ENCODE measurements at regions not wholly inside any gene's neighbourhood (a gene's known extent, or its start where the extent isn't known, plus 50 kb on each side); places are given as distances from the start of the nearest gene placed in this dataset.

DNA sequence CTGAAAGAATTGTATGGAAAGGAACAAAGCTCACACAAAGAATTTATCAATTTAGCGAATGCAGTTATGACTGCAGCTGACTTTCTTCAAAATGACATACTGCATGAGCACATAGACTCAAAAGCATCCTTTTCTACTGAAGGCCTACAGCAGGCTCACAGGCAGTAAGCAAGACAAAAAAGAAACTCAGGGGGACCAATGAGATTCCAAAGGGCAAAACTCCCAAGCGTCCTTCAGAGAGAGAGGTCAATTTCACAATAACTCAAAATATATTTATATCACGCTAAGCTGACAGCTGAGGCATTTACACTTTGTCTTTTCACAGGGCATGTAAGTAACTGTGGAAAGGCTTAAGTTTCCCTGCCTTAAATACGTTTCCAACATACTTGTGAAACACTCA lies 427.9 kb upstream of the RASGRP1 start:
- Histone ChIP-seq H3K23ac (ENCODE audit: insufficient read length) (no peak overlapping the region), H2BK120ac (replicated peaks; ENCODE audit: low read depth, low read length) (no peak overlapping the region), H3K36me3 (ENCODE audit: control insufficient read depth in 2 of 4, insufficient read depth in 4 of 4, low read length in 3 of 4) (no peaks in the 10 kb centered on the region), H3K4me3 (ENCODE audit: extremely low read depth in 1 of 4, insufficient read depth in 2 of 4, low read depth in 3 of 4, low read length in 4 of 4) (no peak overlapping the region), H3K14ac (ENCODE audit: insufficient read length) (no peak overlapping the region), H3K18ac (ENCODE audit: extremely low read depth, low read length) (no peak overlapping the region), H2BK12ac (ENCODE audit: low read depth, low read length) (no peak overlapping the region), H2BK15ac (ENCODE audit: low read length) (no peak overlapping the region), H3K4me1 (replicated peaks in 1 of 4; ENCODE audit: control insufficient read depth in 3 of 4, insufficient read depth in 4 of 4, low read length in 3 of 4) (peaks cover 0 to 3% (median 0%) of the 10 kb centered on the region in 4 experiments; a peak in 1 of 7 replicates), H4K20me1 (replicated peaks in 1 of 2; ENCODE audit: control insufficient read depth in 1 of 2, insufficient read depth in 2 of 2, low read length in 2 of 2) (no peaks in the 10 kb centered on the region), H2AK5ac (ENCODE audit: low read depth, low read length) (no peak overlapping the region), H3K27ac (ENCODE audit: low read depth, low read length) (no peak overlapping the region), H4K5ac (ENCODE audit: insufficient read length, low read depth, low read length) (no peak overlapping the region), H4K91ac (replicated peaks; ENCODE audit: insufficient read length, low read length) (no peak overlapping the region), H2AFZ (ENCODE audit: low read length) (no peak overlapping the region), H3K4me2 (ENCODE audit: insufficient read depth in 1 of 2, low read depth in 2 of 2, low read length in 2 of 2) (no peak overlapping the region), H2BK5ac (ENCODE audit: low read depth, low read length) (no peak overlapping the region), H3K4ac (replicated peaks; ENCODE audit: insufficient read length, low read depth, low read length) (no peak overlapping the region), H3K79me1 (ENCODE audit: low read depth, low read length) (no peaks in the 10 kb centered on the region), H3K9me3 (ENCODE audit: insufficient read depth in 2 of 2, low read depth in 1 of 2, low read length in 1 of 2) (no peaks in the 10 kb centered on the region), H3K9ac (replicated peaks in 1 of 4; ENCODE audit: extremely low read depth in 1 of 4, low read depth in 3 of 4, low read length in 3 of 4) (no peak overlapping the region), H3K23me2 (ENCODE audit: low read depth, low read length) (no peaks in the 10 kb centered on the region), H2BK20ac (ENCODE audit: low read length) (no peak overlapping the region), H3K56ac (replicated peaks; ENCODE audit: insufficient read length, low read depth, low read length) (no peak overlapping the region), H4K8ac (ENCODE audit: extremely low read depth, insufficient read depth, low read length) (no peak overlapping the region), H3K79me2 (ENCODE audit: control insufficient read depth in 1 of 2, insufficient read depth in 2 of 2, low read length in 2 of 2) (no peaks in the 10 kb centered on the region), H3K27me3 (replicated peaks in 1 of 4; ENCODE audit: control insufficient read depth in 3 of 4, extremely low read depth in 1 of 4, insufficient read depth in 3 of 4, low read length in 3 of 4) (no peaks in the 10 kb centered on the region)
- CTCF ChIA-PET (ENCODE audit: partially characterized antibody): interaction anchor here (1.3 to 2.6 kb wide), 3 partner anchors 11 to 283 kb away, joined by 4 to 9 read pairs (median 5); no protein-coding TSS in a partner anchor
- DNase-seq (ENCODE audit: low read depth in 1 of 2, low spot score in 2 of 2) (no peak), FAIRE-seq (no peak)
- POLR2A ChIA-PET (ENCODE audit: partially characterized antibody): no interaction called here
- no peak for TF ChIP-seq JUN (IDR thresholded peaks at IDR 0.05; ENCODE audit: low read depth, low read length)
- TF ChIP-seq RNF2 (IDR thresholded peaks at IDR 0.05; ENCODE audit: borderline replicate concordance, low read depth, low read length, missing control alignments, poor library complexity, severe bottlenecking): no peak
- TF ChIP-seq, protein P1, sequence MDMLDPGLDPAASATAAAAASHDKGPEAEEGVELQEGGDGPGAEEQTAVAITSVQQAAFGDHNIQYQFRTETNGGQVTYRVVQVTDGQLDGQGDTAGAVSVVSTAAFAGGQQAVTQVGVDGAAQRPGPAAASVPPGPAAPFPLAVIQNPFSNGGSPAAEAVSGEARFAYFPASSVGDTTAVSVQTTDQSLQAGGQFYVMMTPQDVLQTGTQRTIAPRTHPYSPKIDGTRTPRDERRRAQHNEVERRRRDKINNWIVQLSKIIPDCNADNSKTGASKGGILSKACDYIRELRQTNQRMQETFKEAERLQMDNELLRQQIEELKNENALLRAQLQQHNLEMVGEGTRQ (IDR thresholded peaks at IDR 0.05; ENCODE audit: low read length): no peak
- TF ChIP-seq GTF2F1 (IDR thresholded peaks at IDR 0.05; ENCODE audit: borderline replicate concordance, low read depth, low read length): no peak
- no peak for TF ChIP-seq YY1 (IDR thresholded peaks at IDR 0.05; ENCODE audit: low read depth, low read length)
- TF ChIP-seq SIX5 (IDR thresholded peaks at IDR 0.05; ENCODE audit: low read depth, low read length): no peak
- WGBS, 2 experiments (ENCODE audit: extremely low coverage in 1 of 2, insufficient coverage in 1 of 2, insufficient read length in 1 of 2, insufficient replicate concordance in 2 of 2, low coverage in 1 of 2, low lambda C conversion rate in 2 of 2, missing lambda C conversion rate in 1 of 2): 74% methylated on average over 4 of the region's 4 CpGs; no CpG with 5 or more reads in 1 of the 2 experiments
